Thyroid gland (tissue), 4 donors: ENCODE measurements at regions not wholly inside any gene's neighbourhood (a gene's known extent, or its start where the extent isn't known, plus 50 kb on each side); places are given as distances from the start of the nearest gene placed in this dataset.
"Not testable (repeated sequence)": the region's sequence is repeated elsewhere in the genome, so short reads cannot be mapped to it uniquely, and the experiment has no call there.

ENCODE experiments used
- POLR2A ChIP-seq, 2 donors: fragments of 450-650 bp; IDR thresholded peaks; one replicate each; pipeline ENCODE4 v1.6.1; 2017; ENCODE audit warnings: antibody characterized with exemption in 2 of 2, mild to moderate bottlenecking in 2 of 2, moderate library complexity in 1 of 2
- TF ChIP-seq, protein P1 (sequence below), 6 experiments: fragments of 200-600 bp in 3 of 6; fragments of 450-650 bp in 3 of 6; sonication (generic) in 3 of 6; IDR thresholded peaks; one replicate each; pipeline ENCODE4 v1.5.1; 2016 to 2019; ENCODE audit warnings: antibody characterized with exemption in 6 of 6, mild to moderate bottlenecking in 2 of 6, inconsistent platforms in 1 of 6, moderate library complexity in 1 of 6

DNA sequence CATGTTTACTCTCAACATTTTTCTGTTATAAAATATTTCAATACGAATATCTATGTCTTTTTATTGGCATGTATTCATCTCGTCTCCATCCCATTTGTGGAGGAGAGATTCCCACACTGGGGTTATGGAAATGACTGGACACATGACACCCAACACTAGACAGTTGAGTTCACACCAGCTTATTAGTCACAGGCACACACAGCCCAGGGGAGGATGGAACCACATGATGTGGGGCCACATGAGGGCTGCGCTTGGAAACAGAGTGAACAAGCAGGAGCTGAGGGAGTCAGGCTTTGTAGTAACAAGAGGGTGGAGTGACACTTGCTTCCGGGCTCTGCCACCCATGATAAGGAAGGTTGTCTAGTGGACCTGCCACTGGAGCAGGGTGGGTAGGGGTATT lies 86.6 kb downstream of the GOLGA8K start:
- TF ChIP-seq, protein P1, sequence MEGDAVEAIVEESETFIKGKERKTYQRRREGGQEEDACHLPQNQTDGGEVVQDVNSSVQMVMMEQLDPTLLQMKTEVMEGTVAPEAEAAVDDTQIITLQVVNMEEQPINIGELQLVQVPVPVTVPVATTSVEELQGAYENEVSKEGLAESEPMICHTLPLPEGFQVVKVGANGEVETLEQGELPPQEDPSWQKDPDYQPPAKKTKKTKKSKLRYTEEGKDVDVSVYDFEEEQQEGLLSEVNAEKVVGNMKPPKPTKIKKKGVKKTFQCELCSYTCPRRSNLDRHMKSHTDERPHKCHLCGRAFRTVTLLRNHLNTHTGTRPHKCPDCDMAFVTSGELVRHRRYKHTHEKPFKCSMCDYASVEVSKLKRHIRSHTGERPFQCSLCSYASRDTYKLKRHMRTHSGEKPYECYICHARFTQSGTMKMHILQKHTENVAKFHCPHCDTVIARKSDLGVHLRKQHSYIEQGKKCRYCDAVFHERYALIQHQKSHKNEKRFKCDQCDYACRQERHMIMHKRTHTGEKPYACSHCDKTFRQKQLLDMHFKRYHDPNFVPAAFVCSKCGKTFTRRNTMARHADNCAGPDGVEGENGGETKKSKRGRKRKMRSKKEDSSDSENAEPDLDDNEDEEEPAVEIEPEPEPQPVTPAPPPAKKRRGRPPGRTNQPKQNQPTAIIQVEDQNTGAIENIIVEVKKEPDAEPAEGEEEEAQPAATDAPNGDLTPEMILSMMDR (IDR thresholded peaks at IDR 0.05), result not testable (repeated sequence)
- not testable (repeated sequence) for TF ChIP-seq POLR2A (IDR thresholded peaks at IDR 0.05)
